ENCODE measurements at regions not wholly inside any gene's neighbourhood (a gene's known extent, or its start where the extent isn't known, plus 50 kb on each side); places are given as distances from the start of the nearest gene placed in this dataset.

- no peak for TF ChIP-seq FOSL1 (IDR thresholded peaks at IDR 0.05; ENCODE audit: low read depth)
- no peak for TF ChIP-seq ATF3 (IDR thresholded peaks at IDR 0.05)
- no peak for TF ChIP-seq CTCF (IDR thresholded peaks at IDR 0.05 in 2 of 3, conservative IDR thresholded peaks at IDR 0.05 in 1 of 3; ENCODE audit: borderline replicate concordance in 1 of 3, insufficient read depth in 1 of 3, low read depth in 2 of 3, low read length in 2 of 3)
- TF ChIP-seq SIN3A (IDR thresholded peaks at IDR 0.05; ENCODE audit: low read depth), result no peak
- no peak for TF ChIP-seq TCF7L2 (IDR thresholded peaks at IDR 0.05; ENCODE audit: borderline replicate concordance, extremely low read depth, insufficient read depth, insufficient read length)
- TF ChIP-seq SP1 (IDR thresholded peaks at IDR 0.05; ENCODE audit: low read depth), result no peak
- no peak for TF ChIP-seq ZBTB33 (IDR thresholded peaks at IDR 0.05; ENCODE audit: extremely low read depth, insufficient replicate concordance, low read length)
- TF ChIP-seq EGR1 (IDR thresholded peaks at IDR 0.05; ENCODE audit: low read depth), result no peak
These were observed 103.0 kb upstream of the TEX51 start (continued) for GRCh38 chr2:126795656-126796055.

- no peak overlapping the region for H3K4me3 ChIP-seq (replicated peaks in 1 of 2; ENCODE audit: low read depth in 1 of 2, low read length in 2 of 2)
- H3K36me3 ChIP-seq (ENCODE audit: control insufficient read depth in 1 of 2, insufficient read depth in 2 of 2, low read length in 2 of 2), result no peaks in the 10 kb centered on the region
- H3K4me2 ChIP-seq (ENCODE audit: low read length), result no peak overlapping the region
- no peak overlapping the region for H3K27ac ChIP-seq (ENCODE audit: low read depth, low read length)
- H3K4me1 ChIP-seq (ENCODE audit: control insufficient read depth in 1 of 2, insufficient read depth in 2 of 2, low read length in 2 of 2), result no peaks in the 10 kb centered on the region
- H3K9me3 ChIP-seq (ENCODE audit: control insufficient read depth in 1 of 2, insufficient read depth in 1 of 2, low read depth in 1 of 2, low read length in 2 of 2), result no peaks in the 10 kb centered on the region
- POLR2A ChIA-PET, result no interaction called here
- H3K27me3 ChIP-seq (ENCODE audit: insufficient read depth, low read length), result peaks cover 36% of the 10 kb centered on the region
- BruUV-seq (replicated peaks), result no TSS peak
- no peak overlapping the region for H3K9ac ChIP-seq (ENCODE audit: low read length)
- CTCF ChIA-PET, result no interaction called here
- RAD21 ChIA-PET (ENCODE audit: low non-redundant PET in 1 of 2, low total read pairs in 2 of 2, uncharacterized antibody in 2 of 2, unreplicated experiment in 2 of 2), result no interaction called here
- H2AFZ ChIP-seq (ENCODE audit: low read depth, low read length, poor library complexity, severe bottlenecking), result no peak overlapping the region
- H3K79me2 ChIP-seq (ENCODE audit: insufficient read depth, low read length), result no peaks in the 10 kb centered on the region
- H3K9me2 ChIP-seq (ENCODE audit: insufficient read depth), result no peaks in the 10 kb centered on the region
- ATAC-seq (no peak), DNase-seq (ENCODE audit: low read depth, low spot score) (no peak)
- no peak for TF ChIP-seq SP1 (IDR thresholded peaks at IDR 0.05; ENCODE audit: low read depth)
- no peak for TF ChIP-seq FOSL1 (IDR thresholded peaks at IDR 0.05; ENCODE audit: low read depth)
- TF ChIP-seq EGR1 (IDR thresholded peaks at IDR 0.05; ENCODE audit: low read depth), result no peak
- TF ChIP-seq RAD21 (IDR thresholded peaks at IDR 0.05; ENCODE audit: low read depth), result no peak
- TF ChIP-seq POLR2AphosphoS5 (IDR thresholded peaks at IDR 0.05; ENCODE audit: low read depth, low read length), result no peak
- no peak for TF ChIP-seq ATF3 (IDR thresholded peaks at IDR 0.05)
- no peak for TF ChIP-seq YY1 (IDR thresholded peaks at IDR 0.05; ENCODE audit: extremely low read depth, insufficient replicate concordance, low read depth, low read length)
- intact Hi-C loops (cut with micrococcal nuclease), result no loop called here
- no peaks in the 10 kb centered on the region for H4K20me1 ChIP-seq (ENCODE audit: insufficient read depth)
These were observed 101.6 kb upstream of the TEX51 start for GRCh38 chr2:126796931-126797621.
